ENCODE measurements at regions not wholly inside any gene's neighbourhood (a gene's known extent, or its start where the extent isn't known, plus 50 kb on each side); places are given as distances from the start of the nearest gene placed in this dataset.
"Not testable (repeated sequence)": the region's sequence is repeated elsewhere in the genome, so short reads cannot be mapped to it uniquely, and the experiment has no call there.

DNA sequence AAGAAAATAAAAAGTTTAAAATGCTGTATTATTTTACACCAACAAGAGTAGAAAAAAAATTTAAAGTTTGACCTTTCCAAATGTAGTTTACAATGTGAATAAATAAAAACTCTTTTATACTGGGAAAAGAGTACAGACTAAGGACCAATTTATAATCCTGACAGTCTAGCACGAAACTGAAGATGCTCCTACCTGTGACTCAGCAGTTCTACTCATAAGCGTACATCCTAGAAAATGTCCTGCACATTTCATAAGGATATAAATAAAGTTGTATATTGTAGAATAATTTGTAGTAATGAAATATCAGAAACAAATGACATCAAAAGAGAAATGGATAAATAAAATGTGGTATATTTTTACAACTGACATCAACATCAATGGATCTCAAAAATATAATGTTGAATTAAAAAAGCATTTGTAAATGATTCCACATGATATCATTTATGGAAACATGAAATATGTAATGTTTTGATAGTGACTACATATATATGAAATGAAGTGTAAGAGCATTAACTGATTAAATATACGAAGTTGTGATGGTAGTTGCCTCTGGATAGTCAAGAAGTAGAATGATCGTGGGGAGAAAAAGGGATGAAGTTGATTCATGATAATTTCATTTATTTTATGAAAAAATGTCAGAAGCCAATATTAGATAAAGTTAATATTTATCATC lies 161.3 kb upstream of the CBLB start:
- no peak for DNase-seq

DNA sequence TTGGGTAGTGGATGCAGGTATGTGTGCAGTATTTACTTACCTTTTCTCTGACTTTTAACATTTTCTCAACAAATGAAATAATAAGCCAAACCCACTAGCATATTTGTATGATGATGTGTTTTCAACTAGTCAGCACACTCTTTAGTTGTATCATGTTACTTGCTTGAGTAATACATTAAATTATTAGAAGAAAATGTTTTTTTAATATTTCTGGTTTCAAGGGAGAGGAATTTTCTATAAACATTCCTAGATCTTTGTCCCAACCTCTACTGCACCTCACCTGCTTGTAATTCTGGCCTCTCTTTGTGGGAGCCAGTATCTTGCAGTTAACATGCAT lies 161.8 kb upstream of the CBLB start:
- DNase-seq, result no peak

DNA sequence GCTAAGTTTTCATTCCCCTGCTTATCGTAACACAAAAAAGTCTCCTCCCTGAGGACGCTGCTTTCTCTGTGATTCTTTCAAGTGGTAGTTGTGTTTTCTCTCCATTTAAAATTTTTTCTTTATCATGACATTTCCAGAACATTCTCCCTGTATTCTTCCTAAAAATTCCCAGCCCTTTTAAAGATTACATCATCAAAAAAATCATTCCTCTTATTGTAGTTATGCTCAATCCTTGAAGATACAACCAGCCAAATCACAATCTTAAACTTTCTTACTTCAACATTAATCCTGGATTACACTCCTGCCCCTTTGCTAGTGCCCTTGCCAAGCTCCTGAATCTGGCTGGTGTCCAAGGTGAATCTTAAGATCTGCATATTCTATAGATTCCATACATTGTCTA lies 163.7 kb upstream of the CBLB start:
- no peak for DNase-seq

DNA sequence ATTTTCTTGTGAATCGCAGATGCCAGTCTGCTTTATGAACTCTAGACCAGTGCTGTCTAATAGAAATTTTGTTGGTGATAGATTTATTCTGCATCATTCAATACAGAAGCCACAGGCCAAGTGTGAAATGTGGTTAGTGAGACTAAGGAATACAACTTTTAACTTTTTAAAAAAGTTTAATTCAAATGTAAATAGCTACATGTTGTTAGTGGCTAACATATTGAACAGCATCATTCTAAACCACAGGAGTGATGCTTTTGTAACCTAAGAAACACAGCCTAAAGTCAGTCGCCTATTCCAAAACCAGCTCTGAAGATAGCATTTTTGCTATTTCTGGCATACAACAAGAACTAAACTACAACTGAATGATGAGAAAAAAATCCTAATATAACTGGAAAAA lies 164.8 kb upstream of the CBLB start:
- DNase-seq, result no peak

DNA sequence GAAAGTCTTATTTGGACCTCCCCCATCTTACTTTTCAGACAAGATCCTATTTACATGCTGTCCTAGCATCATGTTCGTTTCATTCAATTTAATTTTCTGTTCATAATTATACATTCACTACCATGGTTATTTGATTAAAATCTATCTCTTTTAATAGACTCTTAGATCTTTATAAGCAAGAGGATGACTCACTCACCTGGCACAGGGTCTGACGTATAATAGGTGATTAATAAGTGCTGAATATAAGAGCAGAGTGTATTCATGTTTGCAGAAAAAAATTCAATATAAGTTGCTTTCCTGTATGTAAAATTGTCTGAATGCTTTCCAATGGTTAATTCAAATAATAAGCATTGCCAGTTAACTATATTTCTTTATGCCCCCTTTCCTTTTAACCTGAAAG lies 165.5 kb upstream of the CBLB start:
- DNase-seq, result no peak

DNA sequence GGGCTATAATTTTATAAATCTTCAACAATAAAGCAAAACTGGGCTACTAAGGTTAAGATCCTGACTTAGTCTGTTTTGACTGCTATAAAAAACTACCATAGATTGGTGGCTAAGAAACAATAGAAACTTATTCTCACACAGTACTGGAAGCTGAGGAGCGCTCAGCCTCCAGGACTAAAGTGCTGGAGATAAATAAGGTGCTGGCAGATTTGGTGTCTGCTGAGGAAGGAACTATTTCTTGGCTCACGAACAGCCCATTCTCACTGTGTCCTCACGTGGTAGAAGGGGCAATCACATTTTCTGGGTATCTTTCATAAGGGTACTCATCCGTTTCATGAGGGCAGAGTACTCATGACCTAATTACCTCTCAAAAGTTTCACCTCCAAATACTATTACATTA lies 166.8 kb upstream of the CBLB start:
- DNase-seq, result no peak

DNA sequence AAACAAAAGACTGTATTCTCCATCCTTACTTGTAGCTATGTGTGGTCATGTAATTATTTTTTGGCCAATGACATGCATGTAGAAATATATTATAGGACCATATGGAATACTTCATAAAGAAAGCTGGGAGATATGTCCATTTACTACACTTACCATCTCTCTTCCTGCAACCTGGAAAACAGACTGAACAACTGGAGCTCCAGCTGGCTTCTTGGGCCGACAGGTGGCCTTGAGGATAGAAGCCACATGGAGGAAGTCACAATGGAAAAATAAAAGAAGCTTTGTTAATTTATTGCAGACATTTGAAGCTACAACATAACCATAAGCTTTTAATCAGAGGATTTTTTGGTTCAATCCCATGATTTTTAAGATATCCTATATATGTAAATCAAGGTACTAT lies 167.9 kb upstream of the CBLB start:
- DNase-seq, result no peak

DNA sequence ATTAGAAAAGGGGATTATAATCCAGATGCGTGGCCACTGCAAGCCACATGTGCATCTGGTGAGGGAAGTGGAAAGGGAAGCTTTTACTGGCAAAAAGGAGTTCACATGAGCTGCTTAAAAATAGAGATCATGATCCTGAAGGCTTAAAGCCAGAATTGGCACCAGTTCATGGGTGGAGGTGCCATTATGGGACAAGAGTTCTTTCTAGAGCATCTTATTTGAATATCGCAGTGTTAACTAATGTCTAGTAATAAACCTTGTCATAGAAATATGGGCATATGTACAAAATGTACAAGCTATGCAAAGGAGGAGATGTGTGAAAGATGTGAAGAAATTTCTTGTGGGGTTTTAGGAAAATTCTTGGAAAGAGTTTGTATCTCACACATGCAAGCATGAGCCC lies 178.4 kb upstream of the CBLB start:
- DNase-seq, result no peak

DNA sequence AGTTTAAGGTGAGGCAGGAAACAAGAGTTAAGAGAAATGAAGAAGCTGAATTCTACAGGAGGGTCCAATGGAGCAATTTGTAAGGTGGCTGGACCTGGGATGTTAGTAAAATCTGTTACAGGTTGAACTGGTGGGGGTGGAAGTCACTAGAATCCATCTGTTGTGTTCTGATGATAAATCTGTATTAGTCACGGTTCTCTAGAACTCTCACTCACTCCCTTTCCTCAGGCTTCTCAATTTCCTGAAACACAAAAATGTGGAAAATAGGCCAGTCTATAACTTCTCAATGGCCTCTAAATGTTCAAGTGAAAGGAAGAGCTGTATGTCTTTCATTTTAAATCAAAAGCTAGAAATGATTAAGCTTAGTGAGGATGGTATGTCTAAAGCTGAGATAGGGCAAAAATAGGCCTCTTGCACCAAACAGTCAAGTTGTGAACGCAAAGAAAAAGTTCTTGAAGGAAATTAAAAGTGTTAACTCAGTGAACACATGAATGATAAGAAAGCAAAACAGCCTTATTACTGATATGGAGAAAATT lies 180.2 kb upstream of the CBLB start:
- no peak for DNase-seq

DNA sequence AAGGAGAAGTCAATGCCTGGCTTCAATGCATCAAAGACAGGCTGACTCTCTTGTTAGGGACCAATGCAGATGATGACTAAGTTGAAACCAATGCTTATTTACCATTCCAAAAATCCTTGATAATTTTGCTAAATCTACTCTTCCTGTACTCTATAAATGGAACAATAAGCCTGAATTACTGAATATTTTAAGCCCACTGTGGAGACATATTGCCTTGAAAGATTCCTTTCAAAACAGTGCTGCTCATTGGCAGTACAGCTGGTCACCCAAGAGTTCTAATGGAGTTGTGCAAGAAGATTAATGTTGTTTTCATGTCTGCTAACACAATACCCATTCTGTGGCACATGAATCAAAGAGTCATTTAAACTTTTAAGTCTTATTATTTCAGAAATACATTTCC lies 181.0 kb upstream of the CBLB start:
- DNase-seq, result no peak

DNA sequence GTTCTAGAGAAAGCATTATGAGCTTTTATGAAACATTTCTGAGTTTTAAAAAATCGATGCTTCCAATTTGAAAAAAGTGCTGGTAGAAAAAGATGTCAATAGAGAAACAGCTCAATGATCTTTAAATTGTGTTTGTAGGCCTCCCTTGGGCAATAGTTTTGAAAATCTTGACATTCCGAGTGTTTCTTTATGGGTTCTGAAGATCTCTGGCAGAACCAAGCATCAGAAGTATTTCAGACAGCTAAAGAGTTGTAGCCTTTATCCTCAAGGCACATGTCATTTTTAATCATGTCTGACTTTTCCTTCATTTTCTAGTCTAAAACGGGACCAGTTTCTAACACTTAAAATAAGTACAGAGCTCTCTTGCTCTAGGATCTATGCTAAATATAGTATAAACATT lies 188.1 kb upstream of the CBLB start:
- no peak for DNase-seq

DNA sequence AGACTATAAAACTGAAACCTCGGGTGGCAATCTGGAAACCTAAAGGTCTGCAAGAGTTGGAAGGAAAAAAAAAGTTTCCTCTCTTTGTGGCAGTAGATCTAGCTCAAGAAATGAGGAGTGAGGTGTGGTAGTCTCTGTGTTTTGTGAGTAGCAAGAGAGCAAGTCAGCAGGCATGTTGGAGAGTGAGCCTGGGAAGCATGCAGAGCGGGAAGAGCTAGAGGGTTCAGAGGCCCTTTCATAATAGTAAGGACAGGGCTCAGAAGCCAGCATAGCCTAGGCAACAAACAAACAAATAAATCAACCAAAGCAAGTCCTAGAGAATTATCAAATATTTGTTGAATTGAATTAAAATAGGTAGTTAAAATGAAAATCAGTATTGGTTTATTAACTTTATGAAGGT lies 189.7 kb upstream of the CBLB start:
- no peak for DNase-seq

DNA sequence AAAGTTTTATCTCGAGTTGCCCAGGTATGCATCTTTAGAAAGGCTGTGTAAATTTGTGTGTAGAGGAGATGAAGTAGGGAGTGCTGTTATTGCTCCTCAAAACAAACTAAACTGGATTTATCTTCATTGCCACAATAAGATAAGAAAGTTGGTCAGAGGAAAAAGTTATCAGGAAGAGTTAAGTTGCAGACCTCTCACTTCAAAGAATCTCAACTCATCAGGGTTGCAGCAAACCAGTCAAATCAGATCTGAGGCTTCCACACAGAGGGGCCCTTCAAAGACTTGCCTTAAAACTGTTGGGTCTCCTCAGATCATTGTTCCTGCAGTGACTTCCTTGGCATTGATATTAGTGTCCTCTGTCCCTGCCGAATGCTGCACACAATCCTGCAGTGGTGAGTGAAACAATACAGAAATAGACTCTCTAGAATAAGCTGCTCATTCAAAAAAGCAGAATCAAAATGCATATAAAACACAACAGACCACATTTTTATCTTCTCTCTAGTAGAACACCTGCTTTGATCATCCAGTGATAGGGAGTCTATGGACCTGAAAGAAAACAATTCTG lies 191.2 kb upstream of the CBLB start:
- DNase-seq, result no peak

DNA sequence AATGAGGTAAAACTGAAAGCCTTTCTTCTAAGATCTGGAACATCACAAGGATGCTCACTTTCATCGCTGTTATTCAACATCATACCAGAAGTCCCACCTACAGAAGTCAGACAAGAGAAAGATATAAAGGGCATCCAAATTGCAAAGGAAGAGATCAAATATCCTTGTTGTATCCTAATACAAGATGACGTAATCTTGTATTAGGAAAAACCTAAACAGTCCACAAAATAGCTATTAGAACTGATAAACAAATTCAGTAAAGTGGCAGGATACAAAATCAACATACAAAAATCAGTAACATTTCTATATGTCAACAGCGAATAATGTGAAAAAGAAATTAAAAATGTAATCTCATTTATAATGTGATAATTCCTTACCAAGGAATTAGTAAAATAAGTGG lies 195.1 kb upstream of the CBLB start:
- no peak for DNase-seq

DNA sequence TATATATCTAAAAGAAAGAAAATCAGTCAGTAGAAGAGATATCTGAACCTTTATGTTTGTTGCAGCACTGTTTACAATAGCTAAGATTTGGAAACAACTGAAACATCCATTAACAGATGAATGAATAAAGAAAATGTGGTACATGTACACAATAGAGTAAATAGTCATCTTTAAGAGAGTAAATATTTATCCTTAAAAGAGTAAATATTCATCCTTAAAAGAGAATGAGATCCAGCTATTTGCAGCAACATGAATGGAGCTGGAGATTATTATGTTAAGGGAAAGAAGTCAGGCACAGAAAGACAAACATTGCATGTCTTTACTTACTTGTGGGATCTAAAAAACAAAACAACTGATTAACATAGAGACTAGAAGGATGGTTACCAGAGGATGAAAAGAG lies 197.0 kb upstream of the CBLB start:
- DNase-seq, result no peak

DNA sequence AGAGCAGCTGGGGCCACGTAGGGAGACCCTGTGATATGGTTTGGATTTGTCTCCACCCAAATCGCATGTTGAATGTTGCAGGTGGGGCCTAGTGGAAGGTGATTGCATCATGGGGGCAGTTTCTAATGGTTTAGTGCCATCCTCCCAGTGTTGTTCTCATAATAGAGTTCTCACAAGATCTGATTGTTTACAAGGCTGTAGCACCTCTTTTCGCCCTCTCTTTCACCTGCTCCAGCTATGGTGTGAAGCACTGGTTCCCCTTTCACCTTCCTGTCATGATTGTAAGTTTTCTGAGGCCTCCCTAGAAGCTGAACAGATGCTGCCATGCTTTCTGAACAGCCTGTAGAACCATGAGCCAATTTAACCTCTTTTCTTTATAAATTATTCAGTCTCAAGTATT lies 198.9 kb upstream of the CBLB start:
- no peak for DNase-seq

DNA sequence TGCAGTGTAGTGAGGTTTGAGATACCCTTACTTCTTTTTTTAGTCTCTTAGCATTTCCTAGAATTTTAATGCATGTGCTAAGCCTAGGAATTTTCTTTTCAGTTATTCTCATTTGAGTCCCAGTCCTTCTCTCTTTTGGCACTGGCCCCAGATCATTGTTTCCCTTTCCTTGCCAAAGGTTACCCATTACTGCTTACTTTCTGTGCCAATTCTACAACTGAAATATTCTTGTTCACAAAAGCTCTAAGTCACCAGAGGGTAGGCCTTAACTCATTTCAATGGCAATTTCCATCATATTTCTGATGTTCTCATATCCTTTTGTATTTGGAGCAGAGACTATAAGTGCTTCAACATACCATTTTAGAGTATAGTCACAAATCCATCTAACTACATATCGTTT lies 199.6 kb upstream of the CBLB start:
- DNase-seq, result no peak

DNA sequence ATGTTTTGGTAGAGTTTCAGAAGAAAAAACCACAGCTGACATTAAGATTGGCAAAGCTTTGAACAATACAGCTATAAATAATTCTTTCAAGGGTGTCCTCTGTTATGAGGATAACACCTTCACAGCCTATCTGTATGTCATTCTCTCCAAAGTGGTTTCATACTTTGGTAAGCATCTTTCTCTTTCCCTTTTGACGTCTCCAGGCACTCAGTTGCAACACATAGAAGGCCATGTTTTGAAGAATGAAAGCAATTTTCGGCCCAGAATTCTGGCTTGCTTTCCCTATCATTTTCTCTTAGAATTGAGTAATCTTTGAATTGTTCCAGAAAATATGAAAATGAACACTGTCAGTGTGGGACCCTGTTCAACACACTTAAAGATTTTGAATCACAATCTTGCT lies 200.0 kb upstream of the CBLB start:
- no peak for DNase-seq

DNA sequence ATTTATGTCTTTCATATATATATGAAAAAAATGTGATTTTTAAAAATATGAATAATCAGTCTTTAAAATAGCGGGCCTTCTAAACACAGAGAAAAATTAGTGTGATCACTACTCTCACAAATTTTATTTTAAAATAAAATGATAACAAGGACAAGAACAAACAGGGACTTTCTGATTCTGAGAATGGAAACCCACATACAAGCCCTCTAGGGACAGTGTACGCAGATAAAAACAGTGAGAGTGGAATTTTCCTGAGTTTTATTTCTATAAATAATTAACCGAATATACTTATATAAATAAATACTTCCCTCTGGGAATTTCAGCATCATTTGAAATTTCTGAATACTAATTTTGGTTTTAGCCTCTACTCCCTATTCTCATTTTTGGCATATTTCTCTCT lies 201.4 kb upstream of the CBLB start:
- DNase-seq, result no peak

DNA sequence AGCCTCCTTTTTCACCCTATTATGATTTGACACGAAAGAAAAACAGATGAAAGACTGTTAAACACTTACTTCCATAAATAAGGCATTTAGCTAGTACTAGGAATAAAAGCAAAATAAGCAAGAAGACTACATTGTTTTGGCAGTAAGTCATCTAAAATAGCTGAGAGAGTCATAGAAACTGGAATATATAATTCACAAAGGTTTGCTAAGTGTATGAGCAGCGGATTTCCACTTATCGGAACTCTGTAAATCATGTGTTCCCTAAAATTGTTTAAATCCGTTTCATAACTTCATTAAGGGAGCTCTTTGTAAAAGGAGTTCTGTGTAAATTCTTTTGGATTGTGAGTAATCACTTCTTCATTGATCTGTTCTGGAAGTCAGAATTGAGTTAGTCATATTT lies 202.5 kb upstream of the CBLB start:
- DNase-seq, result no peak

DNA sequence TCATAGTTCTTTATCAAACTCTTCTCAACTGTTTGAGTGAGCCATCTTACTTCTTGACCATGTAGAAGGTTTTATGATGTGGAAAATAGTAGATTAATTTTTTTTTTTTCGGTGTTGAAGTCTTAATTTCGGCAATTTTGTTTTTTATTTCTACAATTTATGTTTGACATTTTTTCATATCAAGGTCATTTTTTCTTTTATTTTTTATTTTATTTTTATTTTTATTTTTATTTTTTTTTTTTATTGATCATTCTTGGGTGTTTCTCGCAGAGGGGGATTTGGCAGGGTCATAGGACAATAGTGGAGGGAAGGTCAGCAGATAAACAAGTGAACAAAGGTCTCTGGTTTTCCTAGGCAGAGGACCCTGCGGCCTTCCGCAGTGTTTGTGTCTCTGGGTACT lies 203.8 kb upstream of the CBLB start:
- not testable (repeated sequence) for DNase-seq

DNA sequence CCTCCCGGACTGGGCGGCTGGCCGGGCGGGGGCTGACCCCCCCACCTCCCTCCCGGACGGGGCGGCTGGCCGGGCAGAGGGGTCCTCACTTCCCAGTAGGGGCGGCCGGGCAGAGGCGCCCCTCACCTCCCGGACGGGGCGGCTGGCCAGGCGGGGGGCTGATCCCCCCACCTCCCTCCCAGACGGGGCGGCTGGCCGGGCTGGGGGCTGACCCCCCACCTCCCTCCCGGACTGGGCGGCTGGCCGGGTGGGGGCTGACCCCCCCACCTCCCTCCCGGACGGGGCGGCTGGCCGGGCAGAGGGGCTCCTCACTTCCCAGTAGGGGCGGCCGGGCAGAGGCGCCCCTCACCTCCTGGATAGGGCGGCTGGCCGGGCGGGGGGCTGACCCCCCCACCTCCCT lies 205.0 kb upstream of the CBLB start:
- DNase-seq, result not testable (repeated sequence)

DNA sequence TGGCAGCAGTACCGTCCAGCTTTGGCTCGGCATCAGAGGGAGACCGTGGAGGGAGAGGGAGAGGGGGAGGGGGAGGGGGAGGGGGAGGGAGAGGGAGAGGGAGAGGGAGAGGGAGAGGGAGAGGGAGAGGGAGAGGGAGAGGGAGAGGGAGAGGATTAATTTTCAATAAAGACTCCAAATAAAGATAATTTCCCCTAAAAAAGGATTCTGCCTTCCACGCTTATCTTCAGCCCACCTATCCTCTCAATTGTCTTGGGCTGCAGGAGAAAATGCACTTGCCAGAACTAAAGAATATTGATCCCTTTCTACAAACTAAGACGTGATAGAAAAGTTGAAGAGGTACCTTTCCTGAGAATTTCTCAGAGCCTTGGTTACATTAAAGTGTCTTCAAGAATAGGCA lies 206.9 kb upstream of the CBLB start:
- not testable (repeated sequence) for DNase-seq

DNA sequence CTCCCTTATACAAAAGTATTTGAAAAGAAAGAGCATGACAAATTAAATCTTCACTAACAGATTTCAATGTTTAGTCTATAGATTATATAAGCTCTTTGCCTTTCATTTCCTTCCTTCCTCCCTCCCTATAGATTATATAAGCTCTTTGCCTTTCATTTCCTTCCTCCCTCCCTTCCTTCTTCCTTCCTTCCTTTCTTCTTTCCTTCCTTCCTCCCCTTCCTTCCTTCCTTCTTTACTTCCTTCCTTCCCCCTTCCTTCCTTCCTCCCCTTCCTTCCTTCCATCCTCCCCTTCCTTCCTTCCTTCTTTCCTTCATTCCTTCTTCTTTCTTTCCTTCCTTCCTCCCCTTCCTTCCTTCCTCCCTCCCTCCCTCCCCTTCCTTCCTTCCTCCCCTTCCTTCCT lies 209.8 kb upstream of the CBLB start:
- DNase-seq, result no peak

DNA sequence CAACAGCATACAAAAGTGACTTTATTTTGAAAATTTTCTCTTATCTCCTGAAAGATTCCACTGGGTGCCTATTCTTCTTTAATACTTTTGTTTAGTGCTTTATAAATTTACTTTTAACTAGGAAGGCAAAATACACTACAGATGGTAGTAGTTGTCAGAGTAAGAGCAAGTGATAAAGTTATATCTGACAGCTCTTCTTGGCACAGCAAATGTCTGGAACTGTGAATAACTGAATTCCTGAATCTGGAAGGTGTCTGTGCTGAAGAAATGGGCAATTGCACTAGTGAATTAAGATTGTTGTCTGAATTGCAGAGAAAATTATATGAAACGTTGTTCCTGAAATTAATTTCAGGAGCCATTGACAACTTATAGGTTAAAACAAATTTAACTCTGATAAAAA lies 213.8 kb upstream of the CBLB start:
- no peak for DNase-seq
